ENCODE measurements at regions not wholly inside any gene's neighbourhood (a gene's known extent, or its start where the extent isn't known, plus 50 kb on each side); places are given as distances from the start of the nearest gene placed in this dataset.

DNA sequence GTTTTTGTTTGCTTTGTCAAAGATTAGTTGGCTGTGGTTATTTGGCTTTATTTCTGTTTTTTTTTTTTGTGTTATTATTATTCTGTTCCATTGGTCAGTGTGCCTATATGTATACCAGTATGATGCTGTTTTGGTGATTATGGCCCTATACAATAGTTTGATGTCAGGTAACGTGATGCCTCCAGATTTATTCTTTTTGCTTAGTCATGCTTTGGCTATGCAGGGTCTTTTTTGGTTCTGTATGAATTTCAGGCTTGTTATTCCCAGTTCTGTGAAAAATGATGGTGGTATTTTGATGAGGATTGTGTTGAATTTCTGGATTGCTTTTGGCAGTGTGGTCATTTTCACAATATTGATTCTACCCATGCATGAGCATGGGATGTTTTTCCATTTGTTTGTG lies 312.8 kb downstream of the TAF11L14 start:
- peaks cover 2% of the 10 kb centered on the region for H3K4me1 Mint-ChIP-seq
- Histone ChIP-seq H3K9me2 (ENCODE audit: insufficient read depth) (peaks cover 16% of the 10 kb centered on the region; the same call in 1 of the 2 replicates), H3F3A (replicated peaks; ENCODE audit: low read depth) (no peaks in the 10 kb centered on the region), H3K4me1 (ENCODE audit: insufficient read depth) (no peaks in the 10 kb centered on the region), H2AFZ (no peak overlapping the region), H4K20me1 (replicated peaks; ENCODE audit: insufficient read depth) (no peaks in the 10 kb centered on the region), H3K27me3 (ENCODE audit: insufficient read depth) (no peaks in the 10 kb centered on the region), H3K4me3 (no peak overlapping the region), H3K4me2 (no peak overlapping the region), H3K27ac (ENCODE audit: low read depth) (no peak overlapping the region), H3K36me3 (ENCODE audit: insufficient read depth) (no peaks in the 10 kb centered on the region), H3K79me2 (replicated peaks; ENCODE audit: insufficient read depth) (no peaks in the 10 kb centered on the region)
- TF ChIP-seq ZNF114 (CRISPR knock-in tag; IDR thresholded peaks at IDR 0.05) (no peak), JUNB (IDR thresholded peaks at IDR 0.05; ENCODE audit: unreplicated experiment) (no peak), EZH2phosphoT487 (IDR thresholded peaks at IDR 0.05; ENCODE audit: unreplicated experiment) (no peak), NANOG (IDR thresholded peaks at IDR 0.05; ENCODE audit: borderline replicate concordance) (no peak), EZH2 (IDR thresholded peaks at IDR 0.05; ENCODE audit: low read depth, unreplicated experiment) (no peak), CREB1 (CRISPR knock-in tag; IDR thresholded peaks at IDR 0.05; ENCODE audit: low read depth) (no peak)
- TF ChIP-seq, protein P1, sequence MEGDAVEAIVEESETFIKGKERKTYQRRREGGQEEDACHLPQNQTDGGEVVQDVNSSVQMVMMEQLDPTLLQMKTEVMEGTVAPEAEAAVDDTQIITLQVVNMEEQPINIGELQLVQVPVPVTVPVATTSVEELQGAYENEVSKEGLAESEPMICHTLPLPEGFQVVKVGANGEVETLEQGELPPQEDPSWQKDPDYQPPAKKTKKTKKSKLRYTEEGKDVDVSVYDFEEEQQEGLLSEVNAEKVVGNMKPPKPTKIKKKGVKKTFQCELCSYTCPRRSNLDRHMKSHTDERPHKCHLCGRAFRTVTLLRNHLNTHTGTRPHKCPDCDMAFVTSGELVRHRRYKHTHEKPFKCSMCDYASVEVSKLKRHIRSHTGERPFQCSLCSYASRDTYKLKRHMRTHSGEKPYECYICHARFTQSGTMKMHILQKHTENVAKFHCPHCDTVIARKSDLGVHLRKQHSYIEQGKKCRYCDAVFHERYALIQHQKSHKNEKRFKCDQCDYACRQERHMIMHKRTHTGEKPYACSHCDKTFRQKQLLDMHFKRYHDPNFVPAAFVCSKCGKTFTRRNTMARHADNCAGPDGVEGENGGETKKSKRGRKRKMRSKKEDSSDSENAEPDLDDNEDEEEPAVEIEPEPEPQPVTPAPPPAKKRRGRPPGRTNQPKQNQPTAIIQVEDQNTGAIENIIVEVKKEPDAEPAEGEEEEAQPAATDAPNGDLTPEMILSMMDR (conservative IDR thresholded peaks at IDR 0.05; ENCODE audit: low read depth in 2 of 2) = no peak
- DNase-seq (ENCODE audit: low spot score) (no peak), ATAC-seq (no peak)
- H3K4me3 Mint-ChIP-seq = no peak overlapping the region
- H3K9me3 Mint-ChIP-seq = peaks cover 14% of the 10 kb centered on the region; the same call in 2 of the 3 replicates
- H3K36me3 Mint-ChIP-seq (ENCODE audit: low read depth) = no peaks in the 10 kb centered on the region
- peaks cover 2% of the 10 kb centered on the region for H3K27me3 Mint-ChIP-seq (ENCODE audit: insufficient read depth, low read depth, poor library complexity)
- no peak overlapping the region for H3K27ac Mint-ChIP-seq

- Mint-ChIP-seq H3K4me3 (no peak overlapping the region), H3K27ac (no peak overlapping the region), H3K9me3 (peaks cover 8% of the 10 kb centered on the region; the same call in 2 of the 3 replicates), H3K4me1 (peaks cover 4% of the 10 kb centered on the region), H3K36me3 (ENCODE audit: low read depth) (no peaks in the 10 kb centered on the region), H3K27me3 (ENCODE audit: insufficient read depth, low read depth, poor library complexity) (peaks cover 3% of the 10 kb centered on the region)
- no peak for TF ChIP-seq POLR2AphosphoS5 (IDR thresholded peaks at IDR 0.05; ENCODE audit: low read depth)
- TF ChIP-seq, protein P1 (conservative IDR thresholded peaks at IDR 0.05; ENCODE audit: low read depth in 2 of 2) = peak; percentile 75
- no peak for TF ChIP-seq EZH2 (IDR thresholded peaks at IDR 0.05; ENCODE audit: low read depth, unreplicated experiment)
- no peaks in the 10 kb centered on the region for H3F3A ChIP-seq (replicated peaks; ENCODE audit: low read depth)
- ATAC-seq = peak; percentile 96
- H2AFZ ChIP-seq = peak overlapping the region; percentile 90
- no peak overlapping the region for H3K4me2 ChIP-seq
- H3K4me3 ChIP-seq = no peak overlapping the region
- peak; percentile 88 for DNase-seq (ENCODE audit: low spot score)
- H3K79me2 ChIP-seq (replicated peaks; ENCODE audit: insufficient read depth) = no peaks in the 10 kb centered on the region
- H3K27me3 ChIP-seq (ENCODE audit: insufficient read depth) = no peaks in the 10 kb centered on the region
- no peaks in the 10 kb centered on the region for H4K20me1 ChIP-seq (replicated peaks; ENCODE audit: insufficient read depth)
- H3K27ac ChIP-seq (ENCODE audit: low read depth) = no peak overlapping the region
- no peaks in the 10 kb centered on the region for H3K4me1 ChIP-seq (ENCODE audit: insufficient read depth)
- H3K9me2 ChIP-seq (ENCODE audit: insufficient read depth) = peaks cover 11% of the 10 kb centered on the region; the same call in 1 of the 2 replicates
- no peaks in the 10 kb centered on the region for H3K36me3 ChIP-seq (ENCODE audit: insufficient read depth)
Measured at GRCh38 chr5:17951392-17952169, 317.3 kb downstream of the TAF11L14 start.
